Loucy (cell line): ENCODE measurements at regions not wholly inside any gene's neighbourhood (a gene's known extent, or its start where the extent isn't known, plus 50 kb on each side); places are given as distances from the start of the nearest gene placed in this dataset.

Source experiments
- EZH2phosphoT487 ChIP-seq: fragments of 200-600 bp; IDR thresholded peaks from 2 replicates; pipeline ENCODE4 v1.6.1; 2018; ENCODE audit warnings: antibody characterized with exemption, mild to moderate bottlenecking, moderate library complexity, borderline replicate concordance
- TF ChIP-seq, protein P1 (sequence below): fragments of 200-600 bp; sonication (generic); conservative IDR thresholded peaks from 2 replicates; pipeline ENCODE4 v1.5.1; 2014; ENCODE audit warnings: mild to moderate bottlenecking, antibody characterized with exemption, low read length

- TF ChIP-seq, protein P1, sequence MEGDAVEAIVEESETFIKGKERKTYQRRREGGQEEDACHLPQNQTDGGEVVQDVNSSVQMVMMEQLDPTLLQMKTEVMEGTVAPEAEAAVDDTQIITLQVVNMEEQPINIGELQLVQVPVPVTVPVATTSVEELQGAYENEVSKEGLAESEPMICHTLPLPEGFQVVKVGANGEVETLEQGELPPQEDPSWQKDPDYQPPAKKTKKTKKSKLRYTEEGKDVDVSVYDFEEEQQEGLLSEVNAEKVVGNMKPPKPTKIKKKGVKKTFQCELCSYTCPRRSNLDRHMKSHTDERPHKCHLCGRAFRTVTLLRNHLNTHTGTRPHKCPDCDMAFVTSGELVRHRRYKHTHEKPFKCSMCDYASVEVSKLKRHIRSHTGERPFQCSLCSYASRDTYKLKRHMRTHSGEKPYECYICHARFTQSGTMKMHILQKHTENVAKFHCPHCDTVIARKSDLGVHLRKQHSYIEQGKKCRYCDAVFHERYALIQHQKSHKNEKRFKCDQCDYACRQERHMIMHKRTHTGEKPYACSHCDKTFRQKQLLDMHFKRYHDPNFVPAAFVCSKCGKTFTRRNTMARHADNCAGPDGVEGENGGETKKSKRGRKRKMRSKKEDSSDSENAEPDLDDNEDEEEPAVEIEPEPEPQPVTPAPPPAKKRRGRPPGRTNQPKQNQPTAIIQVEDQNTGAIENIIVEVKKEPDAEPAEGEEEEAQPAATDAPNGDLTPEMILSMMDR = peak; percentile 62
- TF ChIP-seq EZH2phosphoT487 = no peak
Measured at GRCh38 chr4:10186228-10187214, 69.9 kb upstream of the WDR1 start.
